GM12878 (cell line): ENCODE measurements at regions not wholly inside any gene's neighbourhood (a gene's known extent, or its start where the extent isn't known, plus 50 kb on each side); places are given as distances from the start of the nearest gene placed in this dataset.

Experiments
- ATAC-seq: fragments of 200-7000 bp; cut with Tn5 transposase; 3 replicates; pipeline ENCODE4 v1.9.1; 2020; ENCODE audit warnings: mild to moderate bottlenecking, moderate library complexity
- BruUV-seq: library from RNA; stranded (reverse); fragments of 400-500 nt; replicated peaks from 2 replicates; lab custom pipeline; 2021; lab: Mats Ljungman, UMichigan
- CTCF ChIA-PET: fragments of 300-600 bp; sonication (Branson Sonifier 250); formaldehyde crosslinking; extraction: SDS; loops from one replicate; lab custom pipeline; 2021; ENCODE audit warnings: inconsistent platforms; lab: Yijun Ruan, JAX
- POLR2A ChIA-PET: fragments of 350-600 bp; formaldehyde crosslinking; extraction: SDS; loops from one replicate; lab custom pipeline; 2021; ENCODE audit warnings: inconsistent platforms; lab: Charles Lee
- RAD21 ChIA-PET: fragments of 300-600 bp; sonication (Branson Sonifier 250); formaldehyde crosslinking; loops from one replicate; lab custom pipeline; 2023; ENCODE audit warnings: antibody characterized with exemption; ENCODE audit not compliant: unreplicated experiment; lab: Charles Lee
- SMC1A ChIA-PET: fragments of 300-600 bp; sonication (Branson Sonifier 250); formaldehyde crosslinking; loops from one replicate; lab custom pipeline; 2023; ENCODE audit not compliant: unreplicated experiment, uncharacterized antibody; lab: Charles Lee
- DNase-seq: peaks from one replicate; pipeline ENCODE4 v3.0.0-alpha.2; 2011; ENCODE audit warnings: low read depth, low spot score
- FAIRE-seq: peaks from 3 replicates; lab custom pipeline; 2011; peaks lifted over from hg19 to GRCh38; lab: Jason Lieb, UNC
- H2AFZ ChIP-seq: 2 replicates; pipeline ENCODE4 v1.6.0; 2011; ENCODE audit warnings: low read depth, low read length, control low read depth; ENCODE audit not compliant: control insufficient read depth
- H3K27ac ChIP-seq: 2 replicates; pipeline ENCODE4 v1.5.1; 2011; ENCODE audit warnings: control low read depth; ENCODE audit not compliant: control insufficient read depth, insufficient read depth
- H3K27me3 ChIP-seq, 2 experiments: replicated peaks in 1 of 2; 2 replicates each; pipeline versions ENCODE4 v1.6.0 to v1.6.1; 2011; ENCODE audit warnings: low read length in 1 of 2; ENCODE audit not compliant: control insufficient read depth in 2 of 2, insufficient read depth in 2 of 2
- H3K36me3 ChIP-seq, 2 experiments: 2 replicates each; pipeline ENCODE4 v1.5.1; 2011; ENCODE audit warnings: low read length in 1 of 2; ENCODE audit not compliant: control insufficient read depth in 2 of 2, insufficient read depth in 2 of 2
- H3K4me1 ChIP-seq: 2 replicates; pipeline ENCODE4 v1.6.1; 2011; ENCODE audit warnings: mild to moderate bottlenecking, low read length, moderate library complexity, mixed read lengths; ENCODE audit not compliant: control insufficient read depth, insufficient read depth
- H3K4me2 ChIP-seq: 2 replicates; pipeline ENCODE4 v1.6.0; 2011; ENCODE audit warnings: control low read depth; ENCODE audit not compliant: control insufficient read depth, insufficient read depth
- H3K4me3 ChIP-seq: fragments of 200-600 bp; sonication (generic); 2 replicates; pipeline ENCODE4 v1.5.1; 2016
- H3K79me2 ChIP-seq: 2 replicates; pipeline ENCODE4 v1.6.0; 2011; ENCODE audit warnings: low read length; ENCODE audit not compliant: control insufficient read depth, insufficient read depth
- H3K9ac ChIP-seq: 2 replicates; pipeline ENCODE4 v1.8.0; 2011; ENCODE audit warnings: low read length, control low read depth, mixed read lengths; ENCODE audit not compliant: control insufficient read depth, insufficient read depth
- H3K9me3 ChIP-seq: replicated peaks from 3 replicates; pipeline ENCODE4 v1.5.1; 2011; ENCODE audit warnings: mild to moderate bottlenecking, low read length; ENCODE audit not compliant: control insufficient read depth, insufficient read depth
- H4K20me1 ChIP-seq: 2 replicates; pipeline ENCODE4 v1.6.0; 2011; ENCODE audit not compliant: control insufficient read depth, insufficient read depth
- BRCA1 ChIP-seq: IDR thresholded peaks from 2 replicates; pipeline ENCODE4 v1.6.1; 2011; ENCODE audit warnings: low read depth, low read length, improper control_type of control experiment
- CHD1 ChIP-seq: IDR thresholded peaks from 2 replicates; pipeline ENCODE4 v1.6.1; 2012; ENCODE audit warnings: low read depth, low read length, improper control_type of control experiment
- JUNB ChIP-seq: IDR thresholded peaks from 2 replicates; pipeline ENCODE4 v1.6.1; 2016; ENCODE audit warnings: antibody characterized with exemption, mild to moderate bottlenecking
- LARP7 ChIP-seq: fragments of 450-650 bp; IDR thresholded peaks from 2 replicates; pipeline ENCODE4 v1.6.1; 2017; ENCODE audit warnings: mild to moderate bottlenecking
- NFXL1 ChIP-seq: fragments of 450-650 bp; IDR thresholded peaks from 2 replicates; pipeline ENCODE4 v1.6.1; 2017; ENCODE audit warnings: antibody characterized with exemption, mild to moderate bottlenecking, borderline replicate concordance
- NFYA ChIP-seq: IDR thresholded peaks from 2 replicates; pipeline ENCODE4 v1.6.1; 2011; ENCODE audit warnings: low read depth, mild to moderate bottlenecking, low read length, improper control_type of control experiment, borderline replicate concordance
- RBBP5 ChIP-seq: fragments of 200-600 bp; sonication (generic); conservative IDR thresholded peaks from 2 replicates; pipeline ENCODE4 v1.6.1; 2016
- SUPT20H ChIP-seq: IDR thresholded peaks from 2 replicates; pipeline ENCODE4 v1.6.1; 2011; ENCODE audit warnings: low read depth, mild to moderate bottlenecking, low read length, moderate library complexity, borderline replicate concordance; ENCODE audit not compliant: control insufficient read depth
- WGBS: methylation state at CpG from one replicate; pipeline ENCODE4 v1.1.6; 2016; ENCODE audit warnings: low lambda C conversion rate; ENCODE audit not compliant: insufficient replicate concordance, insufficient coverage; ENCODE audit errors: missing lambda C conversion rate; 5-methylcytosine and 5-hydroxymethylcytosine counted together
- in situ Hi-C: fragments of 300-500 bp; cut with MboI; formaldehyde crosslinking; loops from 9 replicates; pipeline ENCODE4 v1.14.3; 2018; ENCODE audit warnings: mixed read lengths
- intact Hi-C: fragments of 100-400 bp; cut with micrococcal nuclease; formaldehyde crosslinking; loops from one replicate; pipeline ENCODE4 v1.14.2; 2022; ENCODE audit not compliant: unreplicated experiment
- TF ChIP-seq, protein P1 (sequence below): fragments of 450-650 bp; IDR thresholded peaks from 2 replicates; pipeline ENCODE4 v1.6.1; 2017; ENCODE audit warnings: mild to moderate bottlenecking, moderate library complexity
- TF ChIP-seq, protein P2 (sequence below): fragments of 150-350 bp; IDR thresholded peaks from 2 replicates; pipeline ENCODE4 v1.6.1; 2016; ENCODE audit warnings: low read depth, low read length
- TF ChIP-seq, protein P3 (sequence below): fragments of 450-650 bp; IDR thresholded peaks from 2 replicates; pipeline ENCODE4 v1.6.1; 2017; ENCODE audit warnings: antibody characterized with exemption, mild to moderate bottlenecking, moderate library complexity
- TF ChIP-seq, protein P4 (sequence below): fragments of 450-650 bp; IDR thresholded peaks from 2 replicates; pipeline ENCODE4 v1.6.1; 2017; ENCODE audit warnings: borderline replicate concordance

DNA sequence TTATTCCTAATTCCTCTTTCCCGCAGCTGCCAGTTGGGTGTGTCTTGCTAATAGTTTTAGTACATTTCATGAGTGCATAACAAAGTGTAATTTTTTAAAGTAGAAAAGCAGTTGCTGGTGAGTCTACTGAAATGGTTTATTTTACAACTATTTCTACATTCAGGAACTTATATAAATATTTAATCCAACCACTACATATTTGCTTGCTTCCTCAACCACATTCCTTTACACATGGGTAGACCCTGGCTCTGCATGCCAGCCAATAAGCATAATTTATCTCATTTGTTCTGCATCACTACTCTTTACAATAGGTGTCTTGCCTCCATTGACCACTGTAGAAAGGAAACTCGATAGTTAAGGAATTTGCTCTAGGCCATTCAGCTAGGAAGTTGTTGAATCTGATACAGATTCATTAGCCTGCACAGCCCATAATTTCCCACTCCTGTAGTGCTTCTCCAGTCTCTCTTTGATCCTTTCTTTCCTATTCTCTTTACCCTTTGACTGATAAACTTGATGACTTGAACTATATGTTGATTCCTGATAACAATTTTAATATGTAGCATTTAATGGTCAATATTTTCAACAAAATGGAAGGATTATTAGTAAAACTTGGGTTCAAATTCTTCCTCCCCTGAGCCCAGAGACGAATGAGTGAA lies 342.5 kb upstream of the ACTBL2 start:
- Histone ChIP-seq H3K4me1 (no peaks in the 10 kb centered on the region), H3K9ac (no peak overlapping the region), H3K4me3 (no peak overlapping the region), H3K79me2 (no peaks in the 10 kb centered on the region), H4K20me1 (no peaks in the 10 kb centered on the region), H3K4me2 (no peak overlapping the region), H2AFZ (no peak overlapping the region), H3K27me3 (no peaks in the 10 kb centered on the region), H3K27ac (no peak overlapping the region), H3K36me3 (no peaks in the 10 kb centered on the region), H3K9me3 (no peaks in the 10 kb centered on the region)
- 24% methylated on average over 3 of the region's 3 CpGs for WGBS
- DNase-seq (no peak), FAIRE-seq (no peak), ATAC-seq (no peak)
- BruUV-seq = no TSS peak
- intact Hi-C loops (no loop called here), in situ Hi-C loops (no loop called here)
- RAD21 ChIA-PET = no interaction called here
- SMC1A ChIA-PET = interaction anchor here (0.5 to 0.7 kb wide), 2 partner anchors 105 to 617 kb away, joined by 3 read pairs; no protein-coding TSS in a partner anchor
- CTCF ChIA-PET = no interaction called here
- POLR2A ChIA-PET = interaction anchor here (0.9 kb wide), 1 partner anchor 288 kb away, joined by 3 read pairs; no protein-coding TSS in a partner anchor
- TF ChIP-seq JUNB = no peak
- TF ChIP-seq, protein P1, sequence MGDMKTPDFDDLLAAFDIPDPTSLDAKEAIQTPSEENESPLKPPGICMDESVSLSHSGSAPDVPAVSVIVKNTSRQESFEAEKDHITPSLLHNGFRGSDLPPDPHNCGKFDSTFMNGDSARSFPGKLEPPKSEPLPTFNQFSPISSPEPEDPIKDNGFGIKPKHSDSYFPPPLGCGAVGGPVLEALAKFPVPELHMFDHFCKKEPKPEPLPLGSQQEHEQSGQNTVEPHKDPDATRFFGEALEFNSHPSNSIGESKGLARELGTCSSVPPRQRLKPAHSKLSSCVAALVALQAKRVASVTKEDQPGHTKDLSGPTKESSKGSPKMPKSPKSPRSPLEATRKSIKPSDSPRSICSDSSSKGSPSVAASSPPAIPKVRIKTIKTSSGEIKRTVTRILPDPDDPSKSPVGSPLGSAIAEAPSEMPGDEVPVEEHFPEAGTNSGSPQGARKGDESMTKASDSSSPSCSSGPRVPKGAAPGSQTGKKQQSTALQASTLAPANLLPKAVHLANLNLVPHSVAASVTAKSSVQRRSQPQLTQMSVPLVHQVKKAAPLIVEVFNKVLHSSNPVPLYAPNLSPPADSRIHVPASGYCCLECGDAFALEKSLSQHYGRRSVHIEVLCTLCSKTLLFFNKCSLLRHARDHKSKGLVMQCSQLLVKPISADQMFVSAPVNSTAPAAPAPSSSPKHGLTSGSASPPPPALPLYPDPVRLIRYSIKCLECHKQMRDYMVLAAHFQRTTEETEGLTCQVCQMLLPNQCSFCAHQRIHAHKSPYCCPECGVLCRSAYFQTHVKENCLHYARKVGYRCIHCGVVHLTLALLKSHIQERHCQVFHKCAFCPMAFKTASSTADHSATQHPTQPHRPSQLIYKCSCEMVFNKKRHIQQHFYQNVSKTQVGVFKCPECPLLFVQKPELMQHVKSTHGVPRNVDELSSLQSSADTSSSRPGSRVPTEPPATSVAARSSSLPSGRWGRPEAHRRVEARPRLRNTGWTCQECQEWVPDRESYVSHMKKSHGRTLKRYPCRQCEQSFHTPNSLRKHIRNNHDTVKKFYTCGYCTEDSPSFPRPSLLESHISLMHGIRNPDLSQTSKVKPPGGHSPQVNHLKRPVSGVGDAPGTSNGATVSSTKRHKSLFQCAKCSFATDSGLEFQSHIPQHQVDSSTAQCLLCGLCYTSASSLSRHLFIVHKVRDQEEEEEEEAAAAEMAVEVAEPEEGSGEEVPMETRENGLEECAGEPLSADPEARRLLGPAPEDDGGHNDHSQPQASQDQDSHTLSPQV = no peak
- TF ChIP-seq, protein P2, sequence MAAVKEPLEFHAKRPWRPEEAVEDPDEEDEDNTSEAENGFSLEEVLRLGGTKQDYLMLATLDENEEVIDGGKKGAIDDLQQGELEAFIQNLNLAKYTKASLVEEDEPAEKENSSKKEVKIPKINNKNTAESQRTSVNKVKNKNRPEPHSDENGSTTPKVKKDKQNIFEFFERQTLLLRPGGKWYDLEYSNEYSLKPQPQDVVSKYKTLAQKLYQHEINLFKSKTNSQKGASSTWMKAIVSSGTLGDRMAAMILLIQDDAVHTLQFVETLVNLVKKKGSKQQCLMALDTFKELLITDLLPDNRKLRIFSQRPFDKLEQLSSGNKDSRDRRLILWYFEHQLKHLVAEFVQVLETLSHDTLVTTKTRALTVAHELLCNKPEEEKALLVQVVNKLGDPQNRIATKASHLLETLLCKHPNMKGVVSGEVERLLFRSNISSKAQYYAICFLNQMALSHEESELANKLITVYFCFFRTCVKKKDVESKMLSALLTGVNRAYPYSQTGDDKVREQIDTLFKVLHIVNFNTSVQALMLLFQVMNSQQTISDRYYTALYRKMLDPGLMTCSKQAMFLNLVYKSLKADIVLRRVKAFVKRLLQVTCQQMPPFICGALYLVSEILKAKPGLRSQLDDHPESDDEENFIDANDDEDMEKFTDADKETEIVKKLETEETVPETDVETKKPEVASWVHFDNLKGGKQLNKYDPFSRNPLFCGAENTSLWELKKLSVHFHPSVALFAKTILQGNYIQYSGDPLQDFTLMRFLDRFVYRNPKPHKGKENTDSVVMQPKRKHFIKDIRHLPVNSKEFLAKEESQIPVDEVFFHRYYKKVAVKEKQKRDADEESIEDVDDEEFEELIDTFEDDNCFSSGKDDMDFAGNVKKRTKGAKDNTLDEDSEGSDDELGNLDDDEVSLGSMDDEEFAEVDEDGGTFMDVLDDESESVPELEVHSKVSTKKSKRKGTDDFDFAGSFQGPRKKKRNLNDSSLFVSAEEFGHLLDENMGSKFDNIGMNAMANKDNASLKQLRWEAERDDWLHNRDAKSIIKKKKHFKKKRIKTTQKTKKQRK = no peak
- TF ChIP-seq NFYA = no peak
- no peak for TF ChIP-seq CHD1
- no peak for TF ChIP-seq BRCA1
- no peak for TF ChIP-seq SUPT20H
- TF ChIP-seq RBBP5 = no peak
- no peak for TF ChIP-seq LARP7
- TF ChIP-seq, protein P3, sequence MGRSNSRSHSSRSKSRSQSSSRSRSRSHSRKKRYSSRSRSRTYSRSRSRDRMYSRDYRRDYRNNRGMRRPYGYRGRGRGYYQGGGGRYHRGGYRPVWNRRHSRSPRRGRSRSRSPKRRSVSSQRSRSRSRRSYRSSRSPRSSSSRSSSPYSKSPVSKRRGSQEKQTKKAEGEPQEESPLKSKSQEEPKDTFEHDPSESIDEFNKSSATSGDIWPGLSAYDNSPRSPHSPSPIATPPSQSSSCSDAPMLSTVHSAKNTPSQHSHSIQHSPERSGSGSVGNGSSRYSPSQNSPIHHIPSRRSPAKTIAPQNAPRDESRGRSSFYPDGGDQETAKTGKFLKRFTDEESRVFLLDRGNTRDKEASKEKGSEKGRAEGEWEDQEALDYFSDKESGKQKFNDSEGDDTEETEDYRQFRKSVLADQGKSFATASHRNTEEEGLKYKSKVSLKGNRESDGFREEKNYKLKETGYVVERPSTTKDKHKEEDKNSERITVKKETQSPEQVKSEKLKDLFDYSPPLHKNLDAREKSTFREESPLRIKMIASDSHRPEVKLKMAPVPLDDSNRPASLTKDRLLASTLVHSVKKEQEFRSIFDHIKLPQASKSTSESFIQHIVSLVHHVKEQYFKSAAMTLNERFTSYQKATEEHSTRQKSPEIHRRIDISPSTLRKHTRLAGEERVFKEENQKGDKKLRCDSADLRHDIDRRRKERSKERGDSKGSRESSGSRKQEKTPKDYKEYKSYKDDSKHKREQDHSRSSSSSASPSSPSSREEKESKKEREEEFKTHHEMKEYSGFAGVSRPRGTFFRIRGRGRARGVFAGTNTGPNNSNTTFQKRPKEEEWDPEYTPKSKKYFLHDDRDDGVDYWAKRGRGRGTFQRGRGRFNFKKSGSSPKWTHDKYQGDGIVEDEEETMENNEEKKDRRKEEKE = no peak
- TF ChIP-seq NFXL1 = no peak
- TF ChIP-seq, protein P4, sequence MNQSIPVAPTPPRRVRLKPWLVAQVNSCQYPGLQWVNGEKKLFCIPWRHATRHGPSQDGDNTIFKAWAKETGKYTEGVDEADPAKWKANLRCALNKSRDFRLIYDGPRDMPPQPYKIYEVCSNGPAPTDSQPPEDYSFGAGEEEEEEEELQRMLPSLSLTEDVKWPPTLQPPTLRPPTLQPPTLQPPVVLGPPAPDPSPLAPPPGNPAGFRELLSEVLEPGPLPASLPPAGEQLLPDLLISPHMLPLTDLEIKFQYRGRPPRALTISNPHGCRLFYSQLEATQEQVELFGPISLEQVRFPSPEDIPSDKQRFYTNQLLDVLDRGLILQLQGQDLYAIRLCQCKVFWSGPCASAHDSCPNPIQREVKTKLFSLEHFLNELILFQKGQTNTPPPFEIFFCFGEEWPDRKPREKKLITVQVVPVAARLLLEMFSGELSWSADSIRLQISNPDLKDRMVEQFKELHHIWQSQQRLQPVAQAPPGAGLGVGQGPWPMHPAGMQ = no peak
